Activated T-cell treated with anti-CD3 and anti-CD28 coated beads, Interleukin-2, amount 50 U/mL, for 4 hours (primary cell): ENCODE measurements at regions not wholly inside any gene's neighbourhood (a gene's known extent, or its start where the extent isn't known, plus 50 kb on each side); places are given as distances from the start of the nearest gene placed in this dataset.

ENCODE experiments used
- ATAC-seq, 2 donors: fragments of 200-7000 bp; cut with Tn5 transposase; one replicate each; pipeline ENCODE4 v1.10.0; 2021
- DNase-seq: peaks from one replicate; pipeline ENCODE4 v3.0.0-alpha.2; 2020
- H3K27me3 Mint-ChIP-seq: one replicate; pipeline ENCODE4 v1.8.0; 2021; ENCODE audit warnings: low read depth, mixed read lengths
- H3K36me3 Mint-ChIP-seq: one replicate; pipeline ENCODE4 v1.8.0; 2022; ENCODE audit warnings: mixed read lengths; ENCODE audit not compliant: insufficient read depth
- H3K4me1 Mint-ChIP-seq: one replicate; pipeline ENCODE4 v1.8.0; 2021; ENCODE audit warnings: low read depth, mixed read lengths
- H3K4me3 Mint-ChIP-seq: one replicate; pipeline ENCODE4 v1.8.0; 2021; ENCODE audit warnings: mild to moderate bottlenecking, moderate library complexity, mixed read lengths
- H3K9me3 Mint-ChIP-seq: one replicate; pipeline ENCODE4 v1.8.0; 2021; ENCODE audit warnings: mixed read lengths

GRCh38 chr4:141432000-141432712 is 204.2 kb upstream of the IL15 start:
- no peaks in the 10 kb centered on the region for H3K36me3 Mint-ChIP-seq
- H3K9me3 Mint-ChIP-seq = no peaks in the 10 kb centered on the region
- no peak for ATAC-seq
- no peak overlapping the region for H3K4me3 Mint-ChIP-seq
- H3K27me3 Mint-ChIP-seq = peaks cover 2% of the 10 kb centered on the region
- H3K4me1 Mint-ChIP-seq = no peaks in the 10 kb centered on the region
- DNase-seq = no peak

GRCh38 chr4:141435446-141436225 is 200.7 kb upstream of the IL15 start:
- no peaks in the 10 kb centered on the region for H3K36me3 Mint-ChIP-seq
- H3K27me3 Mint-ChIP-seq = peaks cover 4% of the 10 kb centered on the region
- no peaks in the 10 kb centered on the region for H3K9me3 Mint-ChIP-seq
- H3K4me1 Mint-ChIP-seq = no peaks in the 10 kb centered on the region
- ATAC-seq (no peak), DNase-seq (no peak)
- H3K4me3 Mint-ChIP-seq = no peak overlapping the region

- Mint-ChIP-seq H3K27me3 (peaks cover 4% of the 10 kb centered on the region), H3K4me3 (no peak overlapping the region), H3K9me3 (no peaks in the 10 kb centered on the region), H3K4me1 (no peaks in the 10 kb centered on the region), H3K36me3 (no peaks in the 10 kb centered on the region)
- ATAC-seq (no peak), DNase-seq (no peak)
Observed at GRCh38 chr4:141439223-141439622, 197.2 kb upstream of the IL15 start.

- H3K4me3 Mint-ChIP-seq = no peak overlapping the region
- no peaks in the 10 kb centered on the region for H3K36me3 Mint-ChIP-seq
- ATAC-seq (no peak), DNase-seq (no peak)
- peaks cover 5% of the 10 kb centered on the region for H3K27me3 Mint-ChIP-seq
- H3K9me3 Mint-ChIP-seq = no peaks in the 10 kb centered on the region
- H3K4me1 Mint-ChIP-seq = no peaks in the 10 kb centered on the region
Observed at GRCh38 chr4:141447761-141448160, 188.6 kb upstream of the IL15 start.

GRCh38 chr4:141448490-141448889 is 187.9 kb upstream of the IL15 start:
- Mint-ChIP-seq H3K4me1 (no peaks in the 10 kb centered on the region), H3K9me3 (no peaks in the 10 kb centered on the region), H3K27me3 (peaks cover 5% of the 10 kb centered on the region), H3K4me3 (no peak overlapping the region), H3K36me3 (no peaks in the 10 kb centered on the region)
- ATAC-seq (no peak), DNase-seq (no peak)

GRCh38 chr4:141449927-141450326 is 186.5 kb upstream of the IL15 start:
- no peaks in the 10 kb centered on the region for H3K4me1 Mint-ChIP-seq
- H3K36me3 Mint-ChIP-seq = no peaks in the 10 kb centered on the region
- H3K4me3 Mint-ChIP-seq = no peak overlapping the region
- DNase-seq = no peak
- no peak for ATAC-seq
- H3K9me3 Mint-ChIP-seq = no peaks in the 10 kb centered on the region
- H3K27me3 Mint-ChIP-seq = peaks cover 5% of the 10 kb centered on the region

GRCh38 chr4:141455651-141456050 is 180.7 kb upstream of the IL15 start:
- Mint-ChIP-seq H3K9me3 (no peaks in the 10 kb centered on the region), H3K4me1 (no peaks in the 10 kb centered on the region), H3K27me3 (no peaks in the 10 kb centered on the region), H3K36me3 (no peaks in the 10 kb centered on the region), H3K4me3 (no peak overlapping the region)
- no peak for DNase-seq
- no peak for ATAC-seq

GRCh38 chr4:141457653-141458052 is 178.7 kb upstream of the IL15 start:
- H3K4me1 Mint-ChIP-seq = no peaks in the 10 kb centered on the region
- H3K36me3 Mint-ChIP-seq = no peaks in the 10 kb centered on the region
- no peak overlapping the region for H3K4me3 Mint-ChIP-seq
- no peaks in the 10 kb centered on the region for H3K9me3 Mint-ChIP-seq
- DNase-seq = no peak
- no peak for ATAC-seq
- H3K27me3 Mint-ChIP-seq = no peaks in the 10 kb centered on the region

- Mint-ChIP-seq H3K27me3 (no peaks in the 10 kb centered on the region), H3K9me3 (no peaks in the 10 kb centered on the region), H3K4me3 (no peak overlapping the region), H3K4me1 (no peaks in the 10 kb centered on the region), H3K36me3 (no peaks in the 10 kb centered on the region)
- ATAC-seq (no peak), DNase-seq (no peak)
Observed at GRCh38 chr4:141458501-141458900, 177.9 kb upstream of the IL15 start.

GRCh38 chr4:141459020-141459419 is 177.4 kb upstream of the IL15 start:
- H3K36me3 Mint-ChIP-seq = no peaks in the 10 kb centered on the region
- DNase-seq (no peak), ATAC-seq (no peak)
- H3K4me1 Mint-ChIP-seq = no peaks in the 10 kb centered on the region
- no peak overlapping the region for H3K4me3 Mint-ChIP-seq
- no peaks in the 10 kb centered on the region for H3K9me3 Mint-ChIP-seq
- peaks cover 2% of the 10 kb centered on the region for H3K27me3 Mint-ChIP-seq

- no peaks in the 10 kb centered on the region for H3K4me1 Mint-ChIP-seq
- H3K4me3 Mint-ChIP-seq = no peak overlapping the region
- ATAC-seq = no peak
- no peaks in the 10 kb centered on the region for H3K9me3 Mint-ChIP-seq
- no peaks in the 10 kb centered on the region for H3K36me3 Mint-ChIP-seq
- DNase-seq = no peak
- peaks cover 4% of the 10 kb centered on the region for H3K27me3 Mint-ChIP-seq
Observed at GRCh38 chr4:141462361-141462760, 174.0 kb upstream of the IL15 start.

- Mint-ChIP-seq H3K36me3 (no peaks in the 10 kb centered on the region), H3K4me1 (no peaks in the 10 kb centered on the region), H3K9me3 (no peaks in the 10 kb centered on the region)
Observed at GRCh38 chr4:141463678-141464077, 172.7 kb upstream of the IL15 start.

GRCh38 chr4:141464366-141464765 is 172.0 kb upstream of the IL15 start:
- Mint-ChIP-seq H3K4me1 (no peaks in the 10 kb centered on the region), H3K4me3 (no peak overlapping the region), H3K27me3 (peaks cover 4% of the 10 kb centered on the region), H3K36me3 (no peaks in the 10 kb centered on the region), H3K9me3 (no peaks in the 10 kb centered on the region)
- no peak for DNase-seq
- ATAC-seq = no peak

More at GRCh38 chr4:141463678-141464077, 172.7 kb upstream of the IL15 start:
- Mint-ChIP-seq H3K4me3 (no peak overlapping the region), H3K27me3 (peaks cover 4% of the 10 kb centered on the region)
- no peak for ATAC-seq
- DNase-seq = no peak

- Mint-ChIP-seq H3K4me1 (no peaks in the 10 kb centered on the region), H3K36me3 (no peaks in the 10 kb centered on the region), H3K4me3 (no peak overlapping the region), H3K27me3 (peaks cover 4% of the 10 kb centered on the region), H3K9me3 (no peaks in the 10 kb centered on the region)
- DNase-seq (no peak), ATAC-seq (no peak)
Observed at GRCh38 chr4:141465171-141465570, 171.2 kb upstream of the IL15 start.

GRCh38 chr4:141467225-141467624 is 169.2 kb upstream of the IL15 start:
- ATAC-seq = no peak
- Mint-ChIP-seq H3K4me3 (no peak overlapping the region), H3K9me3 (no peaks in the 10 kb centered on the region), H3K27me3 (peaks cover 4% of the 10 kb centered on the region), H3K36me3 (no peaks in the 10 kb centered on the region), H3K4me1 (no peaks in the 10 kb centered on the region)
- DNase-seq = no peak
